ENCODE measurements at regions not wholly inside any gene's neighbourhood (a gene's known extent, or its start where the extent isn't known, plus 50 kb on each side); places are given as distances from the start of the nearest gene placed in this dataset.

DNA sequence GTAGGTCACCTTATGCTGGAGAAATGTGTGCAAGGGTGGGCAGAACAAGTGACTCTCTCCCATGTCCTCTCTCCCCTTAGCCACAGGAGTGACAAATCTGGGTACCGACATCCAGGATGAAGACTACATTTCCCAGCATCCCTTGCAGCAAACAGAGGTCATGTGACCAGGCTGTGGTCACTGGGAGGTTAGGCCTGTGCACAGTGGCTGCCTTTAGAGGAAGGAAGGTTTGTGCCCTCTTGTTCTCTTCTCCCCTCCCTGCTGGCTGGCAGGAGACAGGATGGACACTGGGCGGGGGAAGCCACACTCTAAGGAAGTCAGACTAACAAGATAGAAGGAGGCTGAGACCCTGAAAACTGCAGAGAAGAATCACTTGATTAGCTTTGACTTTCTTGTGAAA is 360.2 kb downstream of the PREX1 start:
- TF ChIP-seq FOXP1 (IDR thresholded peaks at IDR 0.05) (no peak), FOXP1 (CRISPR knock-in tag; IDR thresholded peaks at IDR 0.05) (no peak), POLR2A (IDR thresholded peaks at IDR 0.05; ENCODE audit: insufficient read depth in 1 of 2, low read depth in 2 of 2, low read length in 2 of 2) (no peak), TEAD3 (CRISPR knock-in tag; optimal IDR thresholded peaks at IDR 0.05; ENCODE audit: borderline replicate concordance) (no peak), GABPB1 (CRISPR knock-in tag; IDR thresholded peaks at IDR 0.05) (no peak), ZNF282 (IDR thresholded peaks at IDR 0.05; ENCODE audit: partially characterized antibody) (no peak)
- TF ChIP-seq, protein P1, sequence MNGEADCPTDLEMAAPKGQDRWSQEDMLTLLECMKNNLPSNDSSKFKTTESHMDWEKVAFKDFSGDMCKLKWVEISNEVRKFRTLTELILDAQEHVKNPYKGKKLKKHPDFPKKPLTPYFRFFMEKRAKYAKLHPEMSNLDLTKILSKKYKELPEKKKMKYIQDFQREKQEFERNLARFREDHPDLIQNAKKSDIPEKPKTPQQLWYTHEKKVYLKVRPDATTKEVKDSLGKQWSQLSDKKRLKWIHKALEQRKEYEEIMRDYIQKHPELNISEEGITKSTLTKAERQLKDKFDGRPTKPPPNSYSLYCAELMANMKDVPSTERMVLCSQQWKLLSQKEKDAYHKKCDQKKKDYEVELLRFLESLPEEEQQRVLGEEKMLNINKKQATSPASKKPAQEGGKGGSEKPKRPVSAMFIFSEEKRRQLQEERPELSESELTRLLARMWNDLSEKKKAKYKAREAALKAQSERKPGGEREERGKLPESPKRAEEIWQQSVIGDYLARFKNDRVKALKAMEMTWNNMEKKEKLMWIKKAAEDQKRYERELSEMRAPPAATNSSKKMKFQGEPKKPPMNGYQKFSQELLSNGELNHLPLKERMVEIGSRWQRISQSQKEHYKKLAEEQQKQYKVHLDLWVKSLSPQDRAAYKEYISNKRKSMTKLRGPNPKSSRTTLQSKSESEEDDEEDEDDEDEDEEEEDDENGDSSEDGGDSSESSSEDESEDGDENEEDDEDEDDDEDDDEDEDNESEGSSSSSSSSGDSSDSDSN (CRISPR knock-in tag; IDR thresholded peaks at IDR 0.05) = no peak
- TF ChIP-seq, protein P2, sequence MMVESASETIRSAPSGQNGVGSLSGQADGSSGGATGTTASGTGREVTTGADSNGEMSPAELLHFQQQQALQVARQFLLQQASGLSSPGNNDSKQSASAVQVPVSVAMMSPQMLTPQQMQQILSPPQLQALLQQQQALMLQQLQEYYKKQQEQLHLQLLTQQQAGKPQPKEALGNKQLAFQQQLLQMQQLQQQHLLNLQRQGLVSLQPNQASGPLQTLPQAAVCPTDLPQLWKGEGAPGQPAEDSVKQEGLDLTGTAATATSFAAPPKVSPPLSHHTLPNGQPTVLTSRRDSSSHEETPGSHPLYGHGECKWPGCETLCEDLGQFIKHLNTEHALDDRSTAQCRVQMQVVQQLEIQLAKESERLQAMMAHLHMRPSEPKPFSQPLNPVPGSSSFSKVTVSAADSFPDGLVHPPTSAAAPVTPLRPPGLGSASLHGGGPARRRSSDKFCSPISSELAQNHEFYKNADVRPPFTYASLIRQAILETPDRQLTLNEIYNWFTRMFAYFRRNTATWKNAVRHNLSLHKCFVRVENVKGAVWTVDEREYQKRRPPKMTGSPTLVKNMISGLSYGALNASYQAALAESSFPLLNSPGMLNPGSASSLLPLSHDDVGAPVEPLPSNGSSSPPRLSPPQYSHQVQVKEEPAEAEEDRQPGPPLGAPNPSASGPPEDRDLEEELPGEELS (CRISPR knock-in tag; IDR thresholded peaks at IDR 0.05) = no peak
